ENCODE measurements at regions not wholly inside any gene's neighbourhood (a gene's known extent, or its start where the extent isn't known, plus 50 kb on each side); places are given as distances from the start of the nearest gene placed in this dataset.

DNA sequence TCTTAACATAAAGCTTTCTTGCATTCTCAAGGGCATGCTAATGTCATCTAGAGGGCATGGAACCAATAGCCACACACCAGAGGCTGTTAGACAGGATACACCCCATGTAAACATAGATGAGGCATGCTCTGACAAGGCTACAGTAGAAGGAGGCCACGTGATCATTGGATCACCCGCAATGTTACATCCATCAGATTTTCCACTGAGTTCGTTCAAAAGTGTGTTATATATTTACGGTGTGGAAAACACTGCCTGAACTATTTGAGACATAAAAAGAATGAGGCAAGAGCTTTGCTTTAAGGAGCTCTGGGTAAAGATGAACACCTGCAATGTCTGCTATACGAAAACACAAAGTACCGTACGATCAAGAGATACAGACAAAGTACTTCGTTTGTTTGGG, 817.5 kb upstream of the SLC10A2 start:
- TF ChIP-seq, protein P1, sequence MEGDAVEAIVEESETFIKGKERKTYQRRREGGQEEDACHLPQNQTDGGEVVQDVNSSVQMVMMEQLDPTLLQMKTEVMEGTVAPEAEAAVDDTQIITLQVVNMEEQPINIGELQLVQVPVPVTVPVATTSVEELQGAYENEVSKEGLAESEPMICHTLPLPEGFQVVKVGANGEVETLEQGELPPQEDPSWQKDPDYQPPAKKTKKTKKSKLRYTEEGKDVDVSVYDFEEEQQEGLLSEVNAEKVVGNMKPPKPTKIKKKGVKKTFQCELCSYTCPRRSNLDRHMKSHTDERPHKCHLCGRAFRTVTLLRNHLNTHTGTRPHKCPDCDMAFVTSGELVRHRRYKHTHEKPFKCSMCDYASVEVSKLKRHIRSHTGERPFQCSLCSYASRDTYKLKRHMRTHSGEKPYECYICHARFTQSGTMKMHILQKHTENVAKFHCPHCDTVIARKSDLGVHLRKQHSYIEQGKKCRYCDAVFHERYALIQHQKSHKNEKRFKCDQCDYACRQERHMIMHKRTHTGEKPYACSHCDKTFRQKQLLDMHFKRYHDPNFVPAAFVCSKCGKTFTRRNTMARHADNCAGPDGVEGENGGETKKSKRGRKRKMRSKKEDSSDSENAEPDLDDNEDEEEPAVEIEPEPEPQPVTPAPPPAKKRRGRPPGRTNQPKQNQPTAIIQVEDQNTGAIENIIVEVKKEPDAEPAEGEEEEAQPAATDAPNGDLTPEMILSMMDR (IDR thresholded peaks at IDR 0.05; ENCODE audit: low read length) = no peak
- TF ChIP-seq EZH2 (IDR thresholded peaks at IDR 0.05; ENCODE audit: borderline replicate concordance, low read length) = no peak
